OCI-LY1 (cell line): ENCODE measurements at regions not wholly inside any gene's neighbourhood (a gene's known extent, or its start where the extent isn't known, plus 50 kb on each side); places are given as distances from the start of the nearest gene placed in this dataset.

ENCODE experiments used
- CTCF ChIP-seq: fragments of 200-600 bp; sonication (generic), shearing (Covaris generic); IDR thresholded peaks from 2 replicates; pipeline ENCODE4 v1.5.1; 2017; ENCODE audit warnings: mild to moderate bottlenecking, antibody characterized with exemption, low read length, moderate library complexity, mixed read lengths
- EZH2 ChIP-seq: fragments of 200-600 bp; sonication (generic), shearing (Covaris generic); IDR thresholded peaks from 2 replicates; pipeline ENCODE4 v1.8.0; 2017; ENCODE audit warnings: borderline replicate concordance, mixed run types, mild to moderate bottlenecking, antibody characterized with exemption, low read length, moderate library complexity, mixed read lengths

GRCh38 chr13:90826688-90827087 is 520.8 kb upstream of the MIR17HG start:
- no peak for TF ChIP-seq CTCF
- no peak for TF ChIP-seq EZH2
